ENCODE measurements at regions not wholly inside any gene's neighbourhood (a gene's known extent, or its start where the extent isn't known, plus 50 kb on each side); places are given as distances from the start of the nearest gene placed in this dataset.

GRCh38 chr2:198277181-198277580 is 472.8 kb downstream of the PLCL1 start:
- TF ChIP-seq, protein P1, sequence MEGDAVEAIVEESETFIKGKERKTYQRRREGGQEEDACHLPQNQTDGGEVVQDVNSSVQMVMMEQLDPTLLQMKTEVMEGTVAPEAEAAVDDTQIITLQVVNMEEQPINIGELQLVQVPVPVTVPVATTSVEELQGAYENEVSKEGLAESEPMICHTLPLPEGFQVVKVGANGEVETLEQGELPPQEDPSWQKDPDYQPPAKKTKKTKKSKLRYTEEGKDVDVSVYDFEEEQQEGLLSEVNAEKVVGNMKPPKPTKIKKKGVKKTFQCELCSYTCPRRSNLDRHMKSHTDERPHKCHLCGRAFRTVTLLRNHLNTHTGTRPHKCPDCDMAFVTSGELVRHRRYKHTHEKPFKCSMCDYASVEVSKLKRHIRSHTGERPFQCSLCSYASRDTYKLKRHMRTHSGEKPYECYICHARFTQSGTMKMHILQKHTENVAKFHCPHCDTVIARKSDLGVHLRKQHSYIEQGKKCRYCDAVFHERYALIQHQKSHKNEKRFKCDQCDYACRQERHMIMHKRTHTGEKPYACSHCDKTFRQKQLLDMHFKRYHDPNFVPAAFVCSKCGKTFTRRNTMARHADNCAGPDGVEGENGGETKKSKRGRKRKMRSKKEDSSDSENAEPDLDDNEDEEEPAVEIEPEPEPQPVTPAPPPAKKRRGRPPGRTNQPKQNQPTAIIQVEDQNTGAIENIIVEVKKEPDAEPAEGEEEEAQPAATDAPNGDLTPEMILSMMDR (IDR thresholded peaks at IDR 0.05; ENCODE audit: poor library complexity), result no peak
- no peak for TF ChIP-seq EZH2 (IDR thresholded peaks at IDR 0.05; ENCODE audit: borderline replicate concordance)

Measured in hepatocyte (in vitro differentiated cells).